ENCODE measurements at regions not wholly inside any gene's neighbourhood (a gene's known extent, or its start where the extent isn't known, plus 50 kb on each side); places are given as distances from the start of the nearest gene placed in this dataset.

- no peak for TF ChIP-seq REST (IDR thresholded peaks at IDR 0.05; ENCODE audit: insufficient read depth in 1 of 2, low read depth in 2 of 2, low read length in 2 of 2)
- no peak for TF ChIP-seq FOXP2 (optimal IDR thresholded peaks at IDR 0.05; ENCODE audit: borderline replicate concordance, extremely low read depth, extremely low read length, insufficient read depth)
- no peak for TF ChIP-seq SIN3A (IDR thresholded peaks at IDR 0.05; ENCODE audit: borderline replicate concordance, insufficient read depth, low read length)
- TF ChIP-seq POLR2AphosphoS5 (IDR thresholded peaks at IDR 0.05; ENCODE audit: low read depth, low read length), result no peak
- TF ChIP-seq TAF1 (IDR thresholded peaks at IDR 0.05; ENCODE audit: borderline replicate concordance, insufficient read depth, low read length), result no peak
These were observed 1095.7 kb downstream of the FLRT2 start for GRCh38 chr14:86625637-86626036.

- TF ChIP-seq TAF1 (IDR thresholded peaks at IDR 0.05; ENCODE audit: borderline replicate concordance, insufficient read depth, low read length) (no peak), REST (IDR thresholded peaks at IDR 0.05; ENCODE audit: insufficient read depth in 1 of 2, low read depth in 2 of 2, low read length in 2 of 2) (no peak), FOXP2 (optimal IDR thresholded peaks at IDR 0.05; ENCODE audit: borderline replicate concordance, extremely low read depth, extremely low read length, insufficient read depth) (no peak), POLR2AphosphoS5 (IDR thresholded peaks at IDR 0.05; ENCODE audit: low read depth, low read length) (no peak), SIN3A (IDR thresholded peaks at IDR 0.05; ENCODE audit: borderline replicate concordance, insufficient read depth, low read length) (no peak)
These were observed 1089.8 kb downstream of the FLRT2 start for GRCh38 chr14:86619726-86620125.

DNA sequence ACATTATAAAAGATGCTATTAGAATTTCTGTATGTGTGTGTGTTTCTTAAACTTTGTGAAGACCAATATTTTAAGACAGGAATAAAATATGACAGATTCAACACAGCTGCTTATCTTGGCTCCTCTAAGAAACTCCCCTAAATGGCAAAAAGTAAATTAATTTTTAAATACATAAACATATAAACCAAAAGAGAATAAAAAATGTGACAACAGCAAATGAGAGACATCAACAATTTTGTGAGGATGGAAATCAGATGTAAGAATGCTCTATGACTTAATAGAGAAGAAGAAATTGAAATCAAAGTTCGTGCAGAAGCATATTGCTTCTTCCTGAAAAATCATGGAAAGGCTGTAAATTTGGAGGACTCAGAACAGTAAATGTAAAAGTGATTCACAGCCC, 1083.8 kb downstream of the FLRT2 start:
- TF ChIP-seq POLR2AphosphoS5 (IDR thresholded peaks at IDR 0.05; ENCODE audit: low read depth, low read length) (no peak), TAF1 (IDR thresholded peaks at IDR 0.05; ENCODE audit: borderline replicate concordance, insufficient read depth, low read length) (no peak), FOXP2 (optimal IDR thresholded peaks at IDR 0.05; ENCODE audit: borderline replicate concordance, extremely low read depth, extremely low read length, insufficient read depth) (no peak), REST (IDR thresholded peaks at IDR 0.05; ENCODE audit: insufficient read depth in 1 of 2, low read depth in 2 of 2, low read length in 2 of 2) (no peak), SIN3A (IDR thresholded peaks at IDR 0.05; ENCODE audit: borderline replicate concordance, insufficient read depth, low read length) (no peak)

GRCh38 chr14:86613126-86613525, 1083.2 kb downstream of the FLRT2 start:
- TF ChIP-seq TAF1 (IDR thresholded peaks at IDR 0.05; ENCODE audit: borderline replicate concordance, insufficient read depth, low read length), result no peak

DNA sequence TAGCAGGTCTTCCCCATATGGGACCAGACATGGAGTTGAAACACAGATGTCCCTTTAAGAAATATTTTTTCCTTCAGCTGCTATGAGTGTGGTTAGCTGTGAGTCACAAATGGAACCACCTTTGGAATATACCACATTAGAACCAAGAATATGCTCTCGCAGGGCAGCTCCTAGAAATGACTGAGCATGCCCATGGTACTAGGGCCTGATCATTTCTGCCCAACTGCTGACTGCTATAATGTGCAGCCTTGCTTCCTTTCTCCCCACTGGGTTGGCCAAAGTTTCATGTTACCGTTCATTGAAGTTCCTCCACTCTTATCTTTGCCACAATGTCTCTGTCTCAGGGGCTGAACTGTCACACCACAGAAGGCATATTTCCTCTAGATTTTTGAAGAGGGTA, 1074.6 kb downstream of the FLRT2 start:
- no peak for TF ChIP-seq FOXP2 (optimal IDR thresholded peaks at IDR 0.05; ENCODE audit: borderline replicate concordance, extremely low read depth, extremely low read length, insufficient read depth)
- TF ChIP-seq REST (IDR thresholded peaks at IDR 0.05; ENCODE audit: insufficient read depth in 1 of 2, low read depth in 2 of 2, low read length in 2 of 2), result no peak
- TF ChIP-seq POLR2AphosphoS5 (IDR thresholded peaks at IDR 0.05; ENCODE audit: low read depth, low read length), result no peak
- TF ChIP-seq TAF1 (IDR thresholded peaks at IDR 0.05; ENCODE audit: borderline replicate concordance, insufficient read depth, low read length), result no peak
- TF ChIP-seq SIN3A (IDR thresholded peaks at IDR 0.05; ENCODE audit: borderline replicate concordance, insufficient read depth, low read length), result no peak

Measured in PFSK-1 (cell line).